WERI-Rb-1 (cell line): ENCODE measurements at regions not wholly inside any gene's neighbourhood (a gene's known extent, or its start where the extent isn't known, plus 50 kb on each side); places are given as distances from the start of the nearest gene placed in this dataset.

Experiments used
- DNase-seq: peaks from one replicate; pipeline ENCODE4 v3.0.0-alpha.2; 2020
- H3K27ac ChIP-seq: fragments of 250-450 bp; sonication (Bioruptor Pico); 2 replicates; pipeline ENCODE4 v1.5.1; 2020; ENCODE audit warnings: mild to moderate bottlenecking, moderate library complexity
- H3K27me3 ChIP-seq: fragments of 250-450 bp; sonication (Bioruptor Pico); 2 replicates; pipeline ENCODE4 v1.5.1; 2021; ENCODE audit warnings: mild to moderate bottlenecking, low read depth, moderate library complexity; ENCODE audit not compliant: insufficient read depth, severe bottlenecking
- H3K36me3 ChIP-seq: fragments of 250-450 bp; sonication (Bioruptor Pico); 2 replicates; pipeline ENCODE4 v1.5.1; 2020; ENCODE audit warnings: mild to moderate bottlenecking, moderate library complexity
- H3K4me3 ChIP-seq: 2 replicates; pipeline ENCODE4 v1.5.1; 2011; ENCODE audit warnings: low read depth, mild to moderate bottlenecking, control low read depth, low read length
- H3K9me3 ChIP-seq: fragments of 250-450 bp; sonication (Bioruptor Pico); 2 replicates; pipeline ENCODE4 v1.5.1; 2021; ENCODE audit warnings: mild to moderate bottlenecking, moderate library complexity; ENCODE audit not compliant: severe bottlenecking
- CTCF ChIP-seq: IDR thresholded peaks from 2 replicates; pipeline ENCODE4 v1.5.1; 2011; ENCODE audit warnings: low read depth, mild to moderate bottlenecking, control low read depth, inconsistent platforms, low read length

GRCh38 chr7:125592331-125592730 is 662.7 kb upstream of the POT1 start:
- no peak for DNase-seq

GRCh38 chr7:125573126-125573525 is 643.5 kb upstream of the POT1 start:
- Histone ChIP-seq H3K9me3 (no peaks in the 10 kb centered on the region), H3K27ac (no peak overlapping the region), H3K36me3 (no peaks in the 10 kb centered on the region), H3K27me3 (no peaks in the 10 kb centered on the region), H3K4me3 (no peak overlapping the region)
- DNase-seq, result no peak
- TF ChIP-seq CTCF, result no peak

More at GRCh38 chr7:125592331-125592730, 662.7 kb upstream of the POT1 start:
- H3K36me3 ChIP-seq, result no peaks in the 10 kb centered on the region
- H3K27ac ChIP-seq, result no peak overlapping the region
- H3K27me3 ChIP-seq, result no peaks in the 10 kb centered on the region
- no peaks in the 10 kb centered on the region for H3K9me3 ChIP-seq
- H3K4me3 ChIP-seq, result no peak overlapping the region
- no peak for TF ChIP-seq CTCF

- no peak for DNase-seq
- no peaks in the 10 kb centered on the region for H3K27me3 ChIP-seq
- H3K27ac ChIP-seq, result no peak overlapping the region
- TF ChIP-seq CTCF, result no peak
- no peak overlapping the region for H3K4me3 ChIP-seq
- no peaks in the 10 kb centered on the region for H3K36me3 ChIP-seq
- no peaks in the 10 kb centered on the region for H3K9me3 ChIP-seq
Measured at GRCh38 chr7:125572414-125572813, 642.8 kb upstream of the POT1 start.

DNA sequence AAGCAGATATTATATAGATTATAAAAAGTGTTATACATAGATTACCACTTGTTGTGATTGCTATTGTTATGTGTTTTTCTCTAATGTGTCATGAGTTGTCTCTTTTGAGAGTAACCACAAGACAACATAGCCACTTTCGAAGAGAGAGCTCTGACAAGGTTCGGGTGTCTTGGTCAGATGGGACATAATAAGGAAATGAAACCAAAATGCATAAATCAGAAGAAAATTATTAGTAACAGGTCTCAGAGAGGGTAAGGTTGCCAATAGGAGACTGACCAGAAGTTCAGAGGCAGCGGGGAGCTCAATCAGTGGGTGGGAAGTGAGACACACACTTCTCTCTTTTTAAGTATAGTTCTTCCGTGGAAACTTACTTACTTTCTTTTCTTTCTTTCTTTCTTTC is 639.2 kb upstream of the POT1 start:
- TF ChIP-seq CTCF, result no peak
- H3K9me3 ChIP-seq, result no peaks in the 10 kb centered on the region
- DNase-seq, result no peak
- no peaks in the 10 kb centered on the region for H3K36me3 ChIP-seq
- no peak overlapping the region for H3K27ac ChIP-seq
- H3K27me3 ChIP-seq, result no peaks in the 10 kb centered on the region
- no peak overlapping the region for H3K4me3 ChIP-seq

DNA sequence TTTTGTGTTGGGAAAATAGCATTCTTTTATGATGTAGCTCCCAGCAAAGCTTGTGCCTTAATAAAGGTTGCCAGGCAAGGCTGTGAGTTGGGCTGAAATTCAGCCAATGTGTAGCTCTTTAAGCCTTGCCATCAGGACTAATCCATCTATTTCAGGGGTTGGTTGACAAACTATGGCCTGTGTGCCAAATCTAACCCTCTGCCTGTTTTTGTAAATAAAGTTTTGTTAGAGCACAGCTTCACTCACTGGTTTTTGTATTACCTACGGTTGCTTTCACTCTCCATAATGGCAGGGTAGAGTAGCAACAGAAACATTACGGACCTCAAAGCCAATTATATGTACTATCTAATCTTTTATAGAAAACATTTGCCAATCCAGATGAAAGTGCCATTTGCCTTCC is 638.1 kb upstream of the POT1 start:
- Histone ChIP-seq H3K27me3 (no peaks in the 10 kb centered on the region), H3K36me3 (no peaks in the 10 kb centered on the region), H3K9me3 (no peaks in the 10 kb centered on the region), H3K27ac (no peak overlapping the region), H3K4me3 (no peak overlapping the region)
- no peak for DNase-seq
- no peak for TF ChIP-seq CTCF

DNA sequence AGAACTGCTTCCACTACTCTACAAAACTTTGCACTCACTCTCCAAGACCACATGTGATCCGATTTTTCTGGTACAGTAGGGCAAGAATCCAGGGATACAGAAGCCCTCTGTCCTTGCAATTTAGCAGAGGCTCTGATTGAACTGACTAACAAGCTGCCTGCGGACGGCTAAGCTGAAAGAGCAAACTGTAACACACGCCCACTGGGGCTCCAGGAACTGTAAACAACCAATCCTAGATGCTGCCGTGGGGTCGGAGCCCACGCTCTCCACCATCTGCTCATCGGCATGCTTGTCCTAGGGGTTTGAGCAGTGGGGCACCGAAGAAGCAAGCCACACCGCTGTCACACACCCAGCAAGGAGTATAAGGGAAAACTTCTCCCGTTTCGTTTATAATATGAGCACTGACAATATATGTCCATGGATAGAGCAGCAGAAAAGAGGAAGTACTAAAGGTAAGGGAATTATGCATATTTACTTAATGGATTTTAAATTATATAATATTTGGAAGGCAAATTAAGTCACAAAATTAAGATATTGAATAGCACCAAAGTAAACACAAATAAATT is 634.4 kb upstream of the POT1 start:
- no peak for DNase-seq

More for the DNA sequence above, 634.4 kb upstream of the POT1 start:
- Histone ChIP-seq H3K27me3 (no peaks in the 10 kb centered on the region), H3K27ac (no peak overlapping the region), H3K4me3 (no peak overlapping the region), H3K36me3 (no peaks in the 10 kb centered on the region), H3K9me3 (no peaks in the 10 kb centered on the region)
- TF ChIP-seq CTCF, result no peak
